WTC11 (cell line): ENCODE measurements at regions not wholly inside any gene's neighbourhood (a gene's known extent, or its start where the extent isn't known, plus 50 kb on each side); places are given as distances from the start of the nearest gene placed in this dataset.
"Not testable (repeated sequence)": the region's sequence is repeated elsewhere in the genome, so short reads cannot be mapped to it uniquely, and the experiment has no call there.

Experiments used
- ATAC-seq: fragments of 200-7000 bp; cut with Tn5 transposase; 2 replicates; pipeline ENCODE4 v1.10.0; 2021; ENCODE audit warnings: mild to moderate bottlenecking, moderate library complexity
- CTCF ChIA-PET: fragments of 300-600 bp; sonication (Branson Sonifier 250); formaldehyde crosslinking; loops from one replicate; lab custom pipeline; 2021; ENCODE audit warnings: antibody characterized with exemption; lab: Charles Lee
- POLR2A ChIA-PET: fragments of 350-600 bp; sonication (Branson Sonifier 250); formaldehyde crosslinking; loops from one replicate; lab custom pipeline; 2021; ENCODE audit warnings: antibody characterized with exemption; lab: Charles Lee
- DNase-seq: peaks from one replicate; pipeline ENCODE4 v3.0.0; 2021; ENCODE audit warnings: low spot score
- H3K27ac Mint-ChIP-seq: 2 replicates; pipeline ENCODE4 v1.8.0; 2021; ENCODE audit warnings: mixed read lengths
- H3K27me3 Mint-ChIP-seq: 2 replicates; pipeline ENCODE4 v1.8.0; 2021; ENCODE audit warnings: low read depth, mild to moderate bottlenecking, moderate library complexity, mixed read lengths
- H3K36me3 Mint-ChIP-seq: 2 replicates; pipeline ENCODE4 v1.8.0; 2021; ENCODE audit warnings: mixed read lengths
- H3K4me1 Mint-ChIP-seq: 2 replicates; pipeline ENCODE4 v1.8.0; 2022; ENCODE audit warnings: mixed read lengths
- H3K4me3 Mint-ChIP-seq: 2 replicates; pipeline ENCODE4 v1.8.0; 2021; ENCODE audit warnings: mild to moderate bottlenecking, moderate library complexity, mixed read lengths
- H3K9me3 Mint-ChIP-seq: 2 replicates; pipeline ENCODE4 v1.8.0; 2021; ENCODE audit warnings: mixed read lengths
- CTCF ChIP-seq: fragments of 200-600 bp; IDR thresholded peaks from 2 replicates; pipeline ENCODE4 v1.8.0; 2022; ENCODE audit warnings: antibody characterized with exemption
- FOXP1 ChIP-seq: sonication (generic); formaldehyde crosslinking; IDR thresholded peaks from 2 replicates; pipeline ENCODE4 v1.8.0; 2022; ENCODE audit warnings: missing genetic modification reagents, mild to moderate bottlenecking, moderate library complexity, borderline replicate concordance
- IRF1 ChIP-seq: sonication (generic); formaldehyde crosslinking; IDR thresholded peaks from 2 replicates; pipeline ENCODE4 v1.8.0; 2023; ENCODE audit warnings: missing genetic modification reagents
- JAZF1 ChIP-seq: fragments of 250-450 bp; sonication (Bioruptor Pico); IDR thresholded peaks from 2 replicates; pipeline ENCODE4 v1.9.0; 2021; ENCODE audit warnings: moderate library complexity, mild to moderate bottlenecking, inconsistent platforms
- NFATC4 ChIP-seq: fragments of 250-450 bp; sonication (Bioruptor Pico); IDR thresholded peaks from 2 replicates; pipeline ENCODE4 v1.9.0; 2021; ENCODE audit warnings: mild to moderate bottlenecking
- NFYB ChIP-seq: sonication (generic); formaldehyde crosslinking; conservative IDR thresholded peaks from 2 replicates; pipeline ENCODE4 v1.8.0; 2022; ENCODE audit warnings: low read depth, missing genetic modification reagents
- NR1H2 ChIP-seq: sonication (generic); formaldehyde crosslinking; IDR thresholded peaks from 2 replicates; pipeline ENCODE4 v1.9.0; 2021; ENCODE audit warnings: mild to moderate bottlenecking, moderate library complexity, missing genetic modification reagents
- NR3C1 ChIP-seq: sonication (generic); formaldehyde crosslinking; conservative IDR thresholded peaks from 2 replicates; pipeline ENCODE4 v1.8.1; 2023; ENCODE audit warnings: low read depth, mild to moderate bottlenecking, missing genetic modification reagents
- PRRX2 ChIP-seq: fragments of 250-450 bp; sonication (Bioruptor Pico); IDR thresholded peaks from 2 replicates; pipeline ENCODE4 v1.8.0; 2021; ENCODE audit warnings: mild to moderate bottlenecking
- SMAD4 ChIP-seq: sonication (generic); formaldehyde crosslinking; IDR thresholded peaks from 2 replicates; pipeline ENCODE4 v1.8.0; 2022; ENCODE audit warnings: mild to moderate bottlenecking, missing genetic modification reagents
- ZBTB43 ChIP-seq: sonication (generic); formaldehyde crosslinking; IDR thresholded peaks from 2 replicates; pipeline ENCODE4 v1.8.1; 2023; ENCODE audit warnings: mild to moderate bottlenecking, missing genetic modification reagents
- ZNF396 ChIP-seq: fragments of 250-450 bp; sonication (Bioruptor Pico); IDR thresholded peaks from 2 replicates; pipeline ENCODE4 v1.8.0; 2021; ENCODE audit warnings: mild to moderate bottlenecking, moderate library complexity, borderline replicate concordance
- ZNF671 ChIP-seq: fragments of 250-450 bp; sonication (Bioruptor Pico); IDR thresholded peaks from 2 replicates; pipeline ENCODE4 v1.8.0; 2021; ENCODE audit warnings: mild to moderate bottlenecking

- Mint-ChIP-seq H3K36me3 (peaks cover 19% of the 10 kb centered on the region), H3K9me3 (peaks cover 24% of the 10 kb centered on the region), H3K4me1 (peaks cover 24% of the 10 kb centered on the region), H3K4me3 (no peak overlapping the region), H3K27me3 (no peaks in the 10 kb centered on the region), H3K27ac (no peak overlapping the region)
- TF ChIP-seq ZBTB43 (CRISPR knock-in tag): no peak
- no peak for TF ChIP-seq JAZF1
- no peak for TF ChIP-seq NR1H2 (CRISPR knock-in tag)
- ChIA-PET POLR2A (no interaction called here), CTCF (no interaction called here)
- DNase-seq (no peak), ATAC-seq (no peak)
These were observed 160.3 kb downstream of the CEMIP2 start for GRCh38 chr9:71608021-71608420.

GRCh38 chr9:71607461-71607881 lies 160.8 kb downstream of the CEMIP2 start:
- DNase-seq: no peak
- Mint-ChIP-seq H3K9me3 (peaks cover 24% of the 10 kb centered on the region), H3K27ac (no peak overlapping the region), H3K4me3 (no peak overlapping the region), H3K36me3 (peaks cover 19% of the 10 kb centered on the region), H3K27me3 (no peaks in the 10 kb centered on the region), H3K4me1 (peaks cover 24% of the 10 kb centered on the region)
- CTCF ChIA-PET: no interaction called here
- ATAC-seq: no peak
- POLR2A ChIA-PET: no interaction called here
- no peak for TF ChIP-seq IRF1 (CRISPR knock-in tag)

GRCh38 chr9:71604197-71605063 lies 163.9 kb downstream of the CEMIP2 start:
- no peaks in the 10 kb centered on the region for H3K27me3 Mint-ChIP-seq
- peak; percentile 83 for DNase-seq
- ATAC-seq: peak; percentile 90
- H3K4me1 Mint-ChIP-seq: peaks cover 21% of the 10 kb centered on the region
- ChIA-PET POLR2A (no interaction called here), CTCF (interaction anchor here (1.0 to 1.6 kb wide), 4 partner anchors 33 to 165 kb away, joined by 3 to 8 read pairs (median 3); no protein-coding TSS in a partner anchor)
- peaks cover 14% of the 10 kb centered on the region for H3K9me3 Mint-ChIP-seq
- no peaks in the 10 kb centered on the region for H3K36me3 Mint-ChIP-seq
- no peak overlapping the region for H3K27ac Mint-ChIP-seq
- no peak overlapping the region for H3K4me3 Mint-ChIP-seq
- no peak for TF ChIP-seq ZBTB43 (CRISPR knock-in tag)
- peak; percentile 81 for TF ChIP-seq CTCF

GRCh38 chr9:71602652-71603051 lies 165.7 kb downstream of the CEMIP2 start:
- no peak overlapping the region for H3K27ac Mint-ChIP-seq

GRCh38 chr9:71595762-71596161 lies 172.6 kb downstream of the CEMIP2 start:
- H3K27ac Mint-ChIP-seq, CTCF ChIA-PET, ATAC-seq, H3K4me3 Mint-ChIP-seq, DNase-seq, POLR2A ChIA-PET, H3K36me3 Mint-ChIP-seq, H3K4me1 Mint-ChIP-seq, H3K27me3 Mint-ChIP-seq: not testable (repeated sequence)
- H3K9me3 Mint-ChIP-seq: peaks cover 24% of the 10 kb centered on the region

More at GRCh38 chr9:71602652-71603051, 165.7 kb downstream of the CEMIP2 start:
- Mint-ChIP-seq H3K27me3 (no peaks in the 10 kb centered on the region), H3K4me3 (no peak overlapping the region), H3K9me3 (peaks cover 14% of the 10 kb centered on the region), H3K4me1 (peaks cover 7% of the 10 kb centered on the region; the same call in 1 of the 2 replicates), H3K36me3 (no peaks in the 10 kb centered on the region)
- TF ChIP-seq SMAD4 (CRISPR knock-in tag): no peak
- no peak for TF ChIP-seq NFYB (CRISPR knock-in tag)
- no peak for TF ChIP-seq ZNF671
- TF ChIP-seq PRRX2: no peak
- no peak for TF ChIP-seq NR3C1 (CRISPR knock-in tag)
- TF ChIP-seq FOXP1 (CRISPR knock-in tag): no peak
- no peak for TF ChIP-seq NFATC4 (CRISPR knock-in tag)
- TF ChIP-seq ZNF396 (CRISPR knock-in tag): no peak
- POLR2A ChIA-PET: no interaction called here
- DNase-seq (no peak), ATAC-seq (no peak)
- CTCF ChIA-PET: no interaction called here
